Activated CD4-positive, alpha-beta T cell treated with anti-CD3 and anti-CD28 coated beads, Interleukin-2, amount 50 U/mL, for 48 hours (primary cell): ENCODE measurements at regions not wholly inside any gene's neighbourhood (a gene's known extent, or its start where the extent isn't known, plus 50 kb on each side); places are given as distances from the start of the nearest gene placed in this dataset.

Source experiments
- DNase-seq, 2 experiments: peaks; one replicate each; pipeline ENCODE4 v3.0.0-alpha.2; 2020

- DNase-seq, result no peak
These were observed 251.7 kb upstream of the ARGLU1 start for GRCh38 chr13:106819413-106820180.

DNA sequence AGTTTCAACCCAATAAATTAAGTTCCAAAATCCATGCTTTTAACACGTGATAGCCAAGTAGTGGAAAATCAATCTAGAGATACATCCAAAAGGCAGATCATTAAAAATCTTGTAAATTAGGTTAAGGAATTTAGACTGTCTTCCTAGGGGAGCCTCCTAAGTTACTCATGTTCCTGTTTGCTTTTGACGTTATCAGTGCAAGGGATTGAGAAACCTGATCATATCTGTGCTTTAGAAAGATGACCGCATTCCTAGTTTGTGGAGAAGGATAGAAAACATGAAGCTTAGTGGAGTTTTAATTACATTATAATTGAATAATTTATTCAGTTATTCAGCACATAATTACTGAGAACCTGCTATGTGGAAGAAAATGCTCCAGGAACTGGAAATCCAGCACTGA is 251.0 kb upstream of the ARGLU1 start:
- DNase-seq, result no peak

GRCh38 chr13:106815545-106815944 is 247.6 kb upstream of the ARGLU1 start:
- no peak for DNase-seq

DNA sequence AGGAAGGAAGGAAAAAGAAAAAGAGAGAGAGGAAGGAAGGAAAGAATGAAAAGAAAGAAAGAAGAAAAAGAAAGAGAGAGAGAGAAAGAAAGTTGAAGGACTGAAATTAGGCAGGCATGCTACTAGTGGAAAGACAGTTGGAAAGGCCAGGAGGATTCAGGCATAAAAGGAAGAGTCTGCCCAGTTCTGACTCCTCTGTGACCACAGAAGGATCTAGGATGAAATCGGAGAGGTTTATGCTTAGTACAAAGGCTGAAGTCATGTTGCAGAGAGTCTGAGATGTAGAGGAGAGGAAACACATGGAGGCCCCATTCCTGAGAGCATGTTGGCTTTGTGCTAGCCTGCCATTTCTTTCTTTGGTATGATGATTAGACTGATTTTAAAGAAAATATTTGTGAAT is 246.5 kb upstream of the ARGLU1 start:
- no peak for DNase-seq

DNA sequence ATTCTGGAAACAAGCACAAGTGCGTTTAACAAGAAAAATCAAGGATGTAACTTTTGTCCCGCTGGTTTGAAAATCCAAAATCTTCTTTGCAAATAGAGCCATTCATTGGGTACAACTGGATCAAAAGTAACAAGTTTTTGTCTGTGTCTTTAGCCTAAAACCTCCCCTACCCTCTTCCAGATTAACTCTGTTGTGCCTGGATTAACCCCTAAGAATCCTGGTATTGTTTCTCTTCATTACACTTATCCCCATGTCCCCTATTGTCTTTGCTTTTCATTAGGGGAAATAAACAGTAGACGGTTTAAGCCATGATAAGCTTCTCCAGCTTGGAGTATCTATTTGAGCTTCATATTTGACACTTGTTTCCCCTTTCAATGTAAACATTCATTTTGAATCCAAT is 242.1 kb upstream of the ARGLU1 start:
- no peak for DNase-seq

DNA sequence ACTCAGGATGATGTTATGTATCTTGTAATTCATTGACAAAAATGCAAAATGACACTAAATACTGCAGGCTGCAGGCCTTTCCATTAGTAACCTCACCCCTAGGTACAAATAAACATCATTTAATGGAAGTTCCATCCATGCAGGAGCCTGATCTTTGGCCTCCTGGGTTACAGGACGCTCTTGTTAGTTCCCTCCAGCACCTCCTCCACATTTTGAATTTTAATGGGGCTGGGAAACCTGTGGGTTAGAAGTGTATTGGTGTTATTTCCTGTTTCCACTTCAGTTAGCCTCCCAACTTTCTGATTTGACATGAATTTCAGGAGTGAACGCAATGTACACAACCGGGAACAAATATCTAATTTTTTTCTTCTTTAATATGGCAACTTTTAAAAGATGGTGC is 237.1 kb upstream of the ARGLU1 start:
- no peak for DNase-seq

- DNase-seq, result no peak
These were observed 235.0 kb upstream of the ARGLU1 start for GRCh38 chr13:106802917-106803316.

- no peak for DNase-seq
These were observed 231.9 kb upstream of the ARGLU1 start for GRCh38 chr13:106799781-106800335.

- DNase-seq, result no peak
These were observed 229.2 kb upstream of the ARGLU1 start for GRCh38 chr13:106797081-106797640.

GRCh38 chr13:106796280-106797047 is 228.5 kb upstream of the ARGLU1 start:
- DNase-seq, result no peak

GRCh38 chr13:106795847-106796246 is 227.9 kb upstream of the ARGLU1 start:
- DNase-seq, result no peak

- no peak for DNase-seq
These were observed 226.2 kb upstream of the ARGLU1 start for GRCh38 chr13:106794117-106794516.

- no peak for DNase-seq
These were observed 222.0 kb upstream of the ARGLU1 start for GRCh38 chr13:106789911-106790310.

GRCh38 chr13:106786006-106786563 is 218.1 kb upstream of the ARGLU1 start:
- DNase-seq, result no peak

- no peak for DNase-seq
These were observed 206.7 kb upstream of the ARGLU1 start for GRCh38 chr13:106774621-106775020.

DNA sequence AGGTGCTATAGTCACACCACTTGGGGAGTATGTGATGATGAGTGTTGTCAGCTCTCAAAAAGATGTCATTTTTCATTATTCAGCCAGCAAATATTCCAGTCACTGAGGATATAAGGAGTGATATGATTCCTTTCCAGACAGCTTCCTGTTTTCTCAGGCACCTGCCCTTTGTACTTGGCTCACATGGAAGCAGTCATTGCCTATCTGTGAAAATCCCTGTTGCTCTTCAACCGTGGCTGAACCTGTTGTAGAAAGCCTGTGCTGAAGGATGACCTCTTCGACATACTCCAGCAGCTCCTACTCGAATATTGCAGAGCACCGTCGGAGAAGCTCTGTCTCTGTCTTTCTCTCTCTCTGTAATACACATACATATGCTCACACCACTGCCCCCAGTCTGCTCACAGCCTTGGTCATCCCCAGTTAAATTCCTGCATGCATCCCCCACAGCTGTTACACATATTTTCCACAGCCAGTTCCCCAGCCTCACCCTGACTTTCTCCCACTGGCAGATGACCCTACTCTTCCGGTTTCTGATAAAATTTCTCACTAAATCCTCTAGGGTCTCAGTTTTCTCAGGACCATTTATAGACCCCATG is 204.2 kb upstream of the ARGLU1 start:
- no peak for DNase-seq

DNA sequence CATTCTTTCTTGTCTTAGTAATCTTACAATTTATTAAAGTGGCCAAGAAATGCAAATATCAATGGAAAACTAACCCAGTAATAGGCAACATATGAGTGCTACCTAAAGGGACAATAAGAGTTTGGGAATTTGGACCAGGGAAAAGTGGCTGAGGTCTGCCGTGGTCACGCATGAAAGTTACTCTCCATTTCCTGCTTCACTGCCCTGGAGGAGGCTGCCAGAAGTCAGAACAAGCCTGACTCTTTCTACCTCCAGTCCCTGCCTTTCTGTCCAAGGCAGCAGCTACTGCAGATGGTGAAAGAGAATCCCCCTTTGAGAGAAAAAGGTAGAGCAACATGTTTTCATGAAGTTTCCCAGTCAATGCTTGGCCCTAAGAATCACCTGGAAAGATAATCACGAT is 201.1 kb upstream of the ARGLU1 start:
- DNase-seq, result no peak

DNA sequence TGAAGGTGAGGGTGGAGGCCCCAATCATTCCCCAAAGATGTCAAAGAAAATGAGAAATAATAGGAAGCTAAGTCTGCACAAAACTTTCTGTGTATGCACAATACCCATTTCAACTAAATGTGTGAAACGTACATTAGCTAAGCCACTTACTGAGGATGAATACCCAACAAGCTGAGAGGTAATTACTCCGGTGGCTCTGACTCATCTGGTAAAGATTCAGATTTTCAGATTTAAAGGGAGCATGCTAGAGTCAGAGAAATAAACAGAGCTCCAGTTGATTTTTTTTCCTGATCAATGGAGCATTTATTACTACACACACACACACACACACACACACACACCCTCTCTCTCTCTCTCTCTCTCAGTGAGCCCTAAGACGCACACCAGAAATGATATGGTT is 194.8 kb upstream of the ARGLU1 start:
- DNase-seq, result no peak

DNA sequence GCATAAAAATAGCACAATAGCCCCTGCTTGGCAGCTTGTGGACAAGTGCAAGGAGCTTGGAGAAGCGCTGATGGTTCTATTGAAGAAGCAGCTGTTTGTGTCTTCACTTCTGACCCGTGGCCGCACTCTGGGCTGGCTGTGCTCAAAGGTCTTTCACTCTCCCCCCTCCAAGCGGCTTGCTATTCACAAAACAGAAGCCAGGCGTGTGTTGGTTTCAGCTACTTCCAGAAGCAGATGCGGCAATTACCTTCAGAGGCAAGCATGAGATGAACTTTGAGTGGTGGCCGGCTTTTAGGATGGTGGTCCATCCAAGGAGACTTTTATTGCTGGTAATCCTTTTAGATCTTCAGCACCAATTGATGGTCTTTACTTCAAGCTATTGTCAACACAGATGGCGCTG is 188.5 kb upstream of the ARGLU1 start:
- DNase-seq, result no peak

- DNase-seq, result no peak
These were observed 187.6 kb upstream of the ARGLU1 start for GRCh38 chr13:106755542-106755941.

- DNase-seq, result no peak
These were observed 185.3 kb upstream of the ARGLU1 start for GRCh38 chr13:106753251-106753650.

DNA sequence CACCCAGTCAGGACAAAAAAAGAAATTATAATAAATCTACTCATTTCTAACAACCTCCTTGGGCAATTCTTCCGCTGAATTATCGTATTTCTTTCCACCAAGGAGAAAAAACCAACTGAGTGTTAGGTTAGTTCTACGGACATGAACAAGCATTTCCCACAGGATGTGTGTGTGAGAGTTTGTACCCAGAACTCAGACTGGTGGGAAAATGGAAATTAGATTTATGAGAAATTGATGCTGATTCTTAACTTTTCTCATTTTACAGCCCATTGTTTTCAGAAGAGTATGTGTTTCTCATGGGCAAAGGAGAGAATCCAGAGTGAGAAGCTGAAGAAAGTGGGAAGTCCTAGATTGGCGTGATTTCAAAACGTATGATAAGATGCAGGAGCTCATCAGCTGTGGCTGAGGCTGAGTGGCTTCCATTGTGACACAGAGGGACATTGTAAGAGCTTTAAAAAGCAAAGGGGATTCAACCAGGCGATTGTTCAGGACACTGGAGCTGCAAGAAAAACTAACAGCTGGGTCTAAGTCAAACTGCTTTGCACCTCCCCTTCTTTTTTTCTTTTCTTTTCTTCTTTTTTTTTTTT is 184.7 kb upstream of the ARGLU1 start:
- no peak for DNase-seq

DNA sequence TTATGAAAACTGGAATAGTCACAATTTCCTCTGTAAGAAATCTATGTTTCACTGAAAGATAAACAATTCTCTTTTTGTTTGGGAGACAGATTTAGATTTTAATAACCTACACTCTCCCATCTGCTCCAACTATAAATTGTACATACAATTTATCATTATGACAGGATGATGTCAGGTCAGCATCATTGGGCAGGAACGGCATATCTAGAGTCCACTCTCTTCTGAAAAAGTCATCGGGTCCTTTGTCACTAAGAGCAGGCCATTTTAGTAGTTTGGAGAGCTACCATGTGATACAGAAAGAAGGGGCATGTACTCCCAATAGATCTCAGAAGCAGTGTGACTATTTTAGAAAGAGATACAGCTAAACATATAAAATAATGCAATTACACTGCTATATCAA is 180.8 kb upstream of the ARGLU1 start:
- DNase-seq, result no peak
